Neural cell (in vitro differentiated cells): ENCODE measurements at regions not wholly inside any gene's neighbourhood (a gene's known extent, or its start where the extent isn't known, plus 50 kb on each side); places are given as distances from the start of the nearest gene placed in this dataset.
"Not testable (repeated sequence)": the region's sequence is repeated elsewhere in the genome, so short reads cannot be mapped to it uniquely, and the experiment has no call there.

Experiments used
- H2AFZ ChIP-seq: fragments of 200-600, 300-800 bp; sonication (generic), shearing (Covaris generic); 2 replicates; pipeline ENCODE4 v1.6.0; 2014; ENCODE audit warnings: low read depth, mild to moderate bottlenecking, antibody characterized with exemption, low read length, moderate library complexity
- H3F3A ChIP-seq: fragments of 200-600 bp; shearing (Covaris generic); 2 replicates; pipeline ENCODE4 v1.6.1; 2016; ENCODE audit warnings: mild to moderate bottlenecking, moderate library complexity, mixed read lengths, antibody characterized with exemption, low read length; ENCODE audit not compliant: insufficient read depth, poor library complexity, severe bottlenecking
- H3K27ac ChIP-seq: fragments of 200-600, 300-800 bp; sonication (generic), shearing (Covaris generic); 2 replicates; pipeline ENCODE4 v1.5.1; 2014; ENCODE audit warnings: mild to moderate bottlenecking, low read length, moderate library complexity
- H3K27me3 ChIP-seq: fragments of 300-800, 200-600 bp; sonication (generic), shearing (Covaris generic); 2 replicates; pipeline ENCODE4 v1.6.0; 2014; ENCODE audit warnings: mild to moderate bottlenecking, low read depth, low read length, moderate library complexity; ENCODE audit not compliant: insufficient read depth
- H3K36me3 ChIP-seq: fragments of 300-800, 200-600 bp; sonication (generic), shearing (Covaris generic); 2 replicates; pipeline ENCODE4 v1.5.1; 2014; ENCODE audit warnings: mild to moderate bottlenecking, antibody characterized with exemption, low read length, moderate library complexity; ENCODE audit not compliant: insufficient read depth
- H3K4me2 ChIP-seq: fragments of 300-800, 200-600 bp; sonication (generic), shearing (Covaris generic); 2 replicates; pipeline ENCODE4 v1.6.0; 2014; ENCODE audit warnings: mild to moderate bottlenecking, low read length
- H3K4me3 ChIP-seq: fragments of 300-800, 200-600 bp; sonication (generic), shearing (Covaris generic); 2 replicates; pipeline ENCODE4 v1.5.1; 2014; ENCODE audit warnings: mild to moderate bottlenecking, low read length, moderate library complexity
- H3K79me2 ChIP-seq: fragments of 200-600 bp; shearing (Covaris generic); replicated peaks from 2 replicates; pipeline ENCODE4 v1.6.0; 2014; ENCODE audit warnings: mild to moderate bottlenecking, low read length, moderate library complexity; ENCODE audit not compliant: insufficient read depth
- H3K9ac ChIP-seq: fragments of 300-800, 200-600 bp; sonication (generic), shearing (Covaris generic); 2 replicates; pipeline ENCODE4 v1.6.1; 2016; ENCODE audit warnings: mild to moderate bottlenecking, low read length, mixed read lengths
- H3K9me2 ChIP-seq: fragments of 200-600 bp; shearing (Covaris generic); 2 replicates; pipeline ENCODE4 v1.6.1; 2016; ENCODE audit warnings: mild to moderate bottlenecking, low read length, mixed read lengths; ENCODE audit not compliant: insufficient read depth
- H3K9me3 ChIP-seq: fragments of 200-600, 300-800 bp; sonication (generic), shearing (Covaris generic); 2 replicates; pipeline ENCODE4 v1.6.1; 2016; ENCODE audit warnings: mild to moderate bottlenecking, mixed run types, low read length, moderate library complexity, mixed read lengths
- H4K20me1 ChIP-seq: fragments of 200-600 bp; shearing (Covaris generic); 2 replicates; pipeline ENCODE4 v1.6.1; 2016; ENCODE audit warnings: mild to moderate bottlenecking, mixed run types; ENCODE audit not compliant: insufficient read depth
- EP300 ChIP-seq: fragments of 450-650 bp; conservative IDR thresholded peaks from 2 replicates; pipeline ENCODE4 v1.6.1; 2014; ENCODE audit warnings: antibody characterized with exemption, mild to moderate bottlenecking, moderate library complexity; ENCODE audit not compliant: poor library complexity, severe bottlenecking
- EZH2 ChIP-seq: fragments of 200-600, 300-800 bp; shearing (Covaris generic), sonication (generic); IDR thresholded peaks from 2 replicates; pipeline ENCODE4 v1.6.1; 2014; ENCODE audit warnings: antibody characterized with exemption, low read length, borderline replicate concordance, mild to moderate bottlenecking; ENCODE audit not compliant: insufficient read depth, poor library complexity, severe bottlenecking
- MXI1 ChIP-seq: fragments of 450-650 bp; conservative IDR thresholded peaks from 2 replicates; pipeline ENCODE4 v1.6.1; 2014; ENCODE audit warnings: antibody characterized with exemption, mild to moderate bottlenecking; ENCODE audit not compliant: poor library complexity, severe bottlenecking
- POLR2AphosphoS5 ChIP-seq: IDR thresholded peaks from 2 replicates; pipeline ENCODE4 v1.6.1; 2012
- RAD21 ChIP-seq: fragments of 450-650 bp; conservative IDR thresholded peaks from 2 replicates; pipeline ENCODE4 v1.6.1; 2014; ENCODE audit warnings: antibody characterized with exemption, mild to moderate bottlenecking, moderate library complexity
- TAF1 ChIP-seq: IDR thresholded peaks from 2 replicates; pipeline ENCODE4 v1.6.1; 2012; ENCODE audit warnings: low read depth
- TF ChIP-seq, protein P1 (sequence below): fragments of 450-650 bp; IDR thresholded peaks from 2 replicates; pipeline ENCODE4 v1.5.1; 2014; ENCODE audit warnings: antibody characterized with exemption, mild to moderate bottlenecking, moderate library complexity; ENCODE audit not compliant: poor library complexity, severe bottlenecking
- TF ChIP-seq, protein P2 (sequence below): IDR thresholded peaks from 2 replicates; pipeline ENCODE4 v1.6.1; 2012; ENCODE audit warnings: borderline replicate concordance

DNA sequence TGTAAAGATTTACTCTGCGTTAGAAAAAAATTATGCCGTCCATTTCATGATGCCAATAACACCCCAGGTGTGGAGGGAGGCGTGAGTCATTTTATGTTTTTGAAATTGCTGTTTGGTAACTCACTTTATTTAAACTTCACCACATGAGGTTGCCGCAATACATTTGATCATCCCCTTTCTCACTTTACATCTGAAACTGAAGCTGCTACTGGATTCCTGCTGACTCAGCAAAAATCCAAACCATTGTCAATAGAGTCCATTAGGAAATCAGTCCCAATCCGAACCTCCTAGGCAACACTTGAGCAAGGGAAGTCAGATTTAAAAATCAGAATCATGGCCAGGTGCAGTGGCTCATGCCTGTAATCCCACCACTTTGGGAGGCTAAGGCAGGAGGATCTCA, 136.6 kb upstream of the SVIL start:
- H3K9ac ChIP-seq, result no peak overlapping the region
- no peak overlapping the region for H2AFZ ChIP-seq
- no peaks in the 10 kb centered on the region for H3K9me2 ChIP-seq
- H3K9me3 ChIP-seq, result no peaks in the 10 kb centered on the region
- H3K36me3 ChIP-seq, result no peaks in the 10 kb centered on the region
- H3K4me3 ChIP-seq, result no peak overlapping the region
- no peaks in the 10 kb centered on the region for H3K79me2 ChIP-seq
- no peak overlapping the region for H3K4me2 ChIP-seq
- TF ChIP-seq TAF1 (no peak), MXI1 (no peak), POLR2AphosphoS5 (no peak)
- H3K27ac ChIP-seq, result no peak overlapping the region
- no peaks in the 10 kb centered on the region for H3F3A ChIP-seq
- H3K27me3 ChIP-seq, result no peaks in the 10 kb centered on the region
- H4K20me1 ChIP-seq, result no peaks in the 10 kb centered on the region

DNA sequence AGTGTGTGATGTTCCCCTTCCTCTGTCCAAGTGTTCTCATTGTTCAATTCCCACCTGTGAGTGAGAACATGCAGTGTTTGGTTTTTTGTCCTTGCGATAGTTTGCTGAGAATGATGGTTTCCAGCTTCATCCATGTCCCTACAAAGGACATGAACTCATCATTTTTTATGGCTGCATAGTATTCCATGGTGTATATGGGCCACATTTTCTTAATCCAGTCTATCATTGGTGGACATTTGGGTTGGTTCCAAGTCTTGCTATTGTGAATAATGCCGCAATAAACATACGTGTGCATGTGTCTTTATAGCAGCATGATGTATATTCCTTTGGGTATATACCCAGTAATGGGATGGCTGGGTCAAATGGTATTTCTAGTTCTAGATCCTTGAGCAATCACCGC, 134.5 kb upstream of the SVIL start:
- not testable (repeated sequence) for H3K36me3 ChIP-seq, H3K9ac ChIP-seq, H3K79me2 ChIP-seq, H3K27me3 ChIP-seq, H3K4me2 ChIP-seq, H3K4me3 ChIP-seq, H3K9me2 ChIP-seq, H4K20me1 ChIP-seq, H3K27ac ChIP-seq, H2AFZ ChIP-seq, H3K9me3 ChIP-seq, H3F3A ChIP-seq

DNA sequence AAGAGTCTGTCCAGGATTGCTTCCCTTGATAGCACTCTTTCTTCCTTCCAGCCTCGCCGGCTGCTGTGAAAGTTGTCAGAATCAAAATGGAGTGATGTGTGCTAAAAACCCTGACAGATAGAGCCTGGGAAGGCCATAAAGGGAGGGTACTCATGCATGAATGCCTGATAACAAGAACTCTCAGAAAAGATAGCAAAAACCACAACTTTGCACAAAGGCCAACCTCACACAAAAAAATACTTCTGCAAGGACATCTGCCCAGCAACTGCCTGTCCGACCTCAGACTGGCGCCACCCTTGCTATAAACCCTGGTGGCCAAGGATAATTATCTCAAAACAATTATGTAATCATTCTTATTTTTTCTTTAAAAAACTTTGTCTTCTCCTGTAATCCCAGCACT, 133.2 kb upstream of the SVIL start:
- no peak overlapping the region for H3K27ac ChIP-seq
- no peak overlapping the region for H3K4me2 ChIP-seq
- H3K9me3 ChIP-seq, result no peaks in the 10 kb centered on the region
- TF ChIP-seq, protein P1, sequence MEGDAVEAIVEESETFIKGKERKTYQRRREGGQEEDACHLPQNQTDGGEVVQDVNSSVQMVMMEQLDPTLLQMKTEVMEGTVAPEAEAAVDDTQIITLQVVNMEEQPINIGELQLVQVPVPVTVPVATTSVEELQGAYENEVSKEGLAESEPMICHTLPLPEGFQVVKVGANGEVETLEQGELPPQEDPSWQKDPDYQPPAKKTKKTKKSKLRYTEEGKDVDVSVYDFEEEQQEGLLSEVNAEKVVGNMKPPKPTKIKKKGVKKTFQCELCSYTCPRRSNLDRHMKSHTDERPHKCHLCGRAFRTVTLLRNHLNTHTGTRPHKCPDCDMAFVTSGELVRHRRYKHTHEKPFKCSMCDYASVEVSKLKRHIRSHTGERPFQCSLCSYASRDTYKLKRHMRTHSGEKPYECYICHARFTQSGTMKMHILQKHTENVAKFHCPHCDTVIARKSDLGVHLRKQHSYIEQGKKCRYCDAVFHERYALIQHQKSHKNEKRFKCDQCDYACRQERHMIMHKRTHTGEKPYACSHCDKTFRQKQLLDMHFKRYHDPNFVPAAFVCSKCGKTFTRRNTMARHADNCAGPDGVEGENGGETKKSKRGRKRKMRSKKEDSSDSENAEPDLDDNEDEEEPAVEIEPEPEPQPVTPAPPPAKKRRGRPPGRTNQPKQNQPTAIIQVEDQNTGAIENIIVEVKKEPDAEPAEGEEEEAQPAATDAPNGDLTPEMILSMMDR, result no peak
- TF ChIP-seq RAD21 (no peak), MXI1 (no peak), EZH2 (no peak)
- H3K27me3 ChIP-seq, result no peaks in the 10 kb centered on the region
- no peak overlapping the region for H3K9ac ChIP-seq
- H3K79me2 ChIP-seq, result no peaks in the 10 kb centered on the region
- no peaks in the 10 kb centered on the region for H3K36me3 ChIP-seq
- H3K9me2 ChIP-seq, result no peaks in the 10 kb centered on the region
- H3F3A ChIP-seq, result no peaks in the 10 kb centered on the region
- H4K20me1 ChIP-seq, result no peaks in the 10 kb centered on the region
- H3K4me3 ChIP-seq, result no peak overlapping the region
- no peak overlapping the region for H2AFZ ChIP-seq

DNA sequence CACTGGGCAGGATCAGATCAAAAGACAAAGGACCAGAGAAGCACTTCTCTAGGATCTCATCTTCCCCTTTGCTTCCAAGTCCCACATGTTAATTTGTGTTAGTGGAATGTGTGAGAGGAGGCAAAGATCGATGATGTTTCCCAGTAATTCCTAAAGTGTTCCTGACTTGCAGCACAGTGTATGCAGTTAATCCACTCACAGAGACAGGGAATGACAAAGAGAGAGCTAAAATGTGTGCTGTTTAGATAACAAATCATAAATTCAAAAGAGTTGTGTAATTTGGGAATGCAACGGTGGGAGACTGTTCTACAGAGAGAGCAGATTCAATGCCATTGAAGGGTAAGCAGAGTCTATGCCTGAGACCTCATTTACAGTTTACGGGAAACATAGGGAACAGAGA, 132.0 kb upstream of the SVIL start:
- H3K9me3 ChIP-seq, result no peaks in the 10 kb centered on the region
- H3K27ac ChIP-seq, result no peak overlapping the region
- no peaks in the 10 kb centered on the region for H3K79me2 ChIP-seq
- no peaks in the 10 kb centered on the region for H3K36me3 ChIP-seq
- H3K27me3 ChIP-seq, result no peaks in the 10 kb centered on the region
- no peak for TF ChIP-seq POLR2AphosphoS5
- TF ChIP-seq, protein P1, result no peak
- TF ChIP-seq, protein P2, sequence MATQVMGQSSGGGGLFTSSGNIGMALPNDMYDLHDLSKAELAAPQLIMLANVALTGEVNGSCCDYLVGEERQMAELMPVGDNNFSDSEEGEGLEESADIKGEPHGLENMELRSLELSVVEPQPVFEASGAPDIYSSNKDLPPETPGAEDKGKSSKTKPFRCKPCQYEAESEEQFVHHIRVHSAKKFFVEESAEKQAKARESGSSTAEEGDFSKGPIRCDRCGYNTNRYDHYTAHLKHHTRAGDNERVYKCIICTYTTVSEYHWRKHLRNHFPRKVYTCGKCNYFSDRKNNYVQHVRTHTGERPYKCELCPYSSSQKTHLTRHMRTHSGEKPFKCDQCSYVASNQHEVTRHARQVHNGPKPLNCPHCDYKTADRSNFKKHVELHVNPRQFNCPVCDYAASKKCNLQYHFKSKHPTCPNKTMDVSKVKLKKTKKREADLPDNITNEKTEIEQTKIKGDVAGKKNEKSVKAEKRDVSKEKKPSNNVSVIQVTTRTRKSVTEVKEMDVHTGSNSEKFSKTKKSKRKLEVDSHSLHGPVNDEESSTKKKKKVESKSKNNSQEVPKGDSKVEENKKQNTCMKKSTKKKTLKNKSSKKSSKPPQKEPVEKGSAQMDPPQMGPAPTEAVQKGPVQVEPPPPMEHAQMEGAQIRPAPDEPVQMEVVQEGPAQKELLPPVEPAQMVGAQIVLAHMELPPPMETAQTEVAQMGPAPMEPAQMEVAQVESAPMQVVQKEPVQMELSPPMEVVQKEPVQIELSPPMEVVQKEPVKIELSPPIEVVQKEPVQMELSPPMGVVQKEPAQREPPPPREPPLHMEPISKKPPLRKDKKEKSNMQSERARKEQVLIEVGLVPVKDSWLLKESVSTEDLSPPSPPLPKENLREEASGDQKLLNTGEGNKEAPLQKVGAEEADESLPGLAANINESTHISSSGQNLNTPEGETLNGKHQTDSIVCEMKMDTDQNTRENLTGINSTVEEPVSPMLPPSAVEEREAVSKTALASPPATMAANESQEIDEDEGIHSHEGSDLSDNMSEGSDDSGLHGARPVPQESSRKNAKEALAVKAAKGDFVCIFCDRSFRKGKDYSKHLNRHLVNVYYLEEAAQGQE, result no peak
- no peak for TF ChIP-seq EP300
- no peak for TF ChIP-seq MXI1
- no peaks in the 10 kb centered on the region for H4K20me1 ChIP-seq
- no peaks in the 10 kb centered on the region for H3K9me2 ChIP-seq
- no peak overlapping the region for H2AFZ ChIP-seq
- no peaks in the 10 kb centered on the region for H3F3A ChIP-seq
- H3K9ac ChIP-seq, result no peak overlapping the region
- H3K4me3 ChIP-seq, result no peak overlapping the region
- no peak overlapping the region for H3K4me2 ChIP-seq
